ENCODE measurements at regions not wholly inside any gene's neighbourhood (a gene's known extent, or its start where the extent isn't known, plus 50 kb on each side); places are given as distances from the start of the nearest gene placed in this dataset.

DNA sequence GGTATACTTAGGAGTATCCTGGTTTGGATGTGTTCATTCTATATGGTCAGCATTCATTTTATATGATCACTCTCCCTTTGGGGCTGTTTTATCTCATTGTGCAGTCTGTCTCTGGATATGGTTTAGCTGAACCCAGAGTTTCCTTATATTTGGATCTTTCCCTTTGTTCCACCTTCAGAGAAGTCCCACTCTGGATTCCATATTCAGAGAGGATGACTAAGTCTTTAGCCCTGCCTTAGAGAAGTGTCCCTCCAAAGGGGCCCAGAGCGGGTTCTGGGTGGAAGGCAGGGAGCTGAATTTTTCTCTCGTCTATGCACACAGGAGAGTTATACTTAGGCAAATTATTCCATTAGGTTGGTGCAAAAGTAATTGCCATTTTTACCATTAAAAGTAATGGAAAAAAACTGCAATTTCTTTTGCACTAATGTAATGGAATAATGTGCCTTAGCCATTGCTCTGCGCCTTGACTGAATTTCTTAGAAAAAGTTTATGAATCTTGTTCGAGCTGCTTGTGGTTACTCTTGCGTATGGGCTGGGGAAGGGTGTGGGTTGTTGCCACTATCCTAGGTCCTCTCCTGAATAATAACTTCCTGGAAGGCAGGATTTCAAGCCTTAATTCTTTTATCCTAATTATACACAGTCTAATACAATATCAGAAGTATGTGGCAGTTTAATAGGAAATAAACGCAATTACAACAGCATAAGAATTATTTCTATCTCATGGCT is 74.2 kb upstream of the MTPN start:
- Histone ChIP-seq H3K27ac (no peak overlapping the region), H3K9me2 (ENCODE audit: insufficient read depth) (no peaks in the 10 kb centered on the region), H4K20me1 (ENCODE audit: insufficient read depth) (no peaks in the 10 kb centered on the region), H3K79me2 (ENCODE audit: low read depth) (no peaks in the 10 kb centered on the region), H2AFZ (no peak overlapping the region), H3K4me2 (no peak overlapping the region), H3K36me3 (ENCODE audit: low read depth) (no peaks in the 10 kb centered on the region), H3K4me1 (replicated peaks; ENCODE audit: insufficient read depth) (no peaks in the 10 kb centered on the region), H3K27me3 (ENCODE audit: insufficient read depth, low read depth) (no peaks in the 10 kb centered on the region), H3K9me3 (ENCODE audit: insufficient read depth, low read depth) (no peaks in the 10 kb centered on the region), H3F3A (ENCODE audit: insufficient read depth, low read depth) (no peaks in the 10 kb centered on the region), H3K4me3 (no peak overlapping the region)
- no TSS peak for BruUV-seq (replicated peaks)
- ChIA-PET CTCF (no interaction called here), POLR2A (ENCODE audit: unreplicated experiment) (no interaction called here)
- intact Hi-C loops (cut with micrococcal nuclease; ENCODE audit: unreplicated experiment): no loop called here
- TF ChIP-seq, protein P1, sequence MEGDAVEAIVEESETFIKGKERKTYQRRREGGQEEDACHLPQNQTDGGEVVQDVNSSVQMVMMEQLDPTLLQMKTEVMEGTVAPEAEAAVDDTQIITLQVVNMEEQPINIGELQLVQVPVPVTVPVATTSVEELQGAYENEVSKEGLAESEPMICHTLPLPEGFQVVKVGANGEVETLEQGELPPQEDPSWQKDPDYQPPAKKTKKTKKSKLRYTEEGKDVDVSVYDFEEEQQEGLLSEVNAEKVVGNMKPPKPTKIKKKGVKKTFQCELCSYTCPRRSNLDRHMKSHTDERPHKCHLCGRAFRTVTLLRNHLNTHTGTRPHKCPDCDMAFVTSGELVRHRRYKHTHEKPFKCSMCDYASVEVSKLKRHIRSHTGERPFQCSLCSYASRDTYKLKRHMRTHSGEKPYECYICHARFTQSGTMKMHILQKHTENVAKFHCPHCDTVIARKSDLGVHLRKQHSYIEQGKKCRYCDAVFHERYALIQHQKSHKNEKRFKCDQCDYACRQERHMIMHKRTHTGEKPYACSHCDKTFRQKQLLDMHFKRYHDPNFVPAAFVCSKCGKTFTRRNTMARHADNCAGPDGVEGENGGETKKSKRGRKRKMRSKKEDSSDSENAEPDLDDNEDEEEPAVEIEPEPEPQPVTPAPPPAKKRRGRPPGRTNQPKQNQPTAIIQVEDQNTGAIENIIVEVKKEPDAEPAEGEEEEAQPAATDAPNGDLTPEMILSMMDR (conservative IDR thresholded peaks at IDR 0.05): no peak
- no peak for TF ChIP-seq EZH2 (IDR thresholded peaks at IDR 0.05; ENCODE audit: low read depth)
- DNase-seq: no peak

DNA sequence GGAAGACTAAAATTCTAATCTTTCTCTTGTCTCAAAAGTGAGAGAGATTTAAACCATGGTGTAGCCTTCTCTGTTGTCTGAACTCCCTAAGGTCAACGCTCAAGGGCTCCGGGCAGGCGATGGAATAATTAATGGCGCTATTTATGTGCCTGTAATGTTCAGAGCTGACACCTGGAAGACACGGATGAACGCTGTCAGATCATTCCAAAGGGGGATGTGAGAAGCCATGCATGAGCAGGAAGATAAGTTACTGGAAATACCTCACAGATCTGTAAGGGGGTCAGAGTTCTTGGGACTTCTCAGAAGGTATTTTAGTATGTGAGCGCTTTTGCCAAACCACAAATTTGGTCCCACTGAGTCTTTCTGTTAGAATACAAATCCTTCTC is 73.3 kb upstream of the MTPN start:
- BruUV-seq (replicated peaks): no TSS peak

DNA sequence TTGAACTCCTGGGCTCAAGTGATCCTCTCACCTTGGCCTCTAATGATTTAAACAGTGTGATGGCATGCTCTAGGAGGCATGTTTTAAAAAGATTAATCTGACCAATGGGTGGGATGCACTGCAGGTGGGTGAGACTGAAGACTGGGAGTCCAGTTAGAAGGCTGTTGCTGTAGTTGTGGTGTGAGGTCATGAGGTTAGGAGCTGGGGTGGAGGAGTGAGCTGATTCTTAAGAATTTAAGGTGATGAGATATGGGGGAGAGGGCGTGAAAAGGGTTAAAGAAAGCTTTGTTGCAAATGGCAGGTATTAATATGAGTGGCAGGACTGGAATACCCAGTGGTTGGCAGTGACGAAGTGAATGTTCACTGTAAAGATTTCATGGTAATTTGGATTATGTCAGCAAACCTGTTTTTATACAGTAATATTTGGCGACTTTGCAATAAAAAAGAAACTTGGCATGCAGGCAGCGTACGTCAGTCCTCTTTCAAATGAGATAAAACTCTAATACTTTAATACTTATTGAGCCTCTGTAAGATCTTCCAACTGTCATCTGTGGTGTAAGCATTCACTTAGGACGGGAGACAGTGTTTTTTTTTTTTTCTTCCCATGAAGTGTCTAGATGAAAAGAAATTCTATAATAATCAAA is 72.8 kb upstream of the MTPN start:
- Histone ChIP-seq H3K79me2 (ENCODE audit: low read depth) (no peaks in the 10 kb centered on the region), H3K9me3 (ENCODE audit: insufficient read depth, low read depth) (no peaks in the 10 kb centered on the region), H2AFZ (no peak overlapping the region), H4K20me1 (ENCODE audit: insufficient read depth) (no peaks in the 10 kb centered on the region), H3K27me3 (ENCODE audit: insufficient read depth, low read depth) (no peaks in the 10 kb centered on the region), H3F3A (ENCODE audit: insufficient read depth, low read depth) (no peaks in the 10 kb centered on the region), H3K27ac (no peak overlapping the region), H3K4me2 (no peak overlapping the region), H3K36me3 (ENCODE audit: low read depth) (no peaks in the 10 kb centered on the region), H3K4me3 (no peak overlapping the region), H3K9me2 (ENCODE audit: insufficient read depth) (no peaks in the 10 kb centered on the region), H3K4me1 (replicated peaks; ENCODE audit: insufficient read depth) (no peaks in the 10 kb centered on the region)
- intact Hi-C loops (cut with micrococcal nuclease; ENCODE audit: unreplicated experiment): no loop called here
- POLR2A ChIA-PET (ENCODE audit: unreplicated experiment): no interaction called here
- DNase-seq: no peak
- CTCF ChIA-PET: no interaction called here
- no TSS peak for BruUV-seq (replicated peaks)
- TF ChIP-seq EZH2 (IDR thresholded peaks at IDR 0.05; ENCODE audit: low read depth): no peak
- TF ChIP-seq, protein P1 (conservative IDR thresholded peaks at IDR 0.05): no peak

More for the DNA sequence above, 73.3 kb upstream of the MTPN start:
- Histone ChIP-seq H3K4me3 (no peak overlapping the region), H3K9me2 (ENCODE audit: insufficient read depth) (no peaks in the 10 kb centered on the region), H3K79me2 (ENCODE audit: low read depth) (no peaks in the 10 kb centered on the region), H3F3A (ENCODE audit: insufficient read depth, low read depth) (no peaks in the 10 kb centered on the region), H3K9me3 (ENCODE audit: insufficient read depth, low read depth) (no peaks in the 10 kb centered on the region), H3K27me3 (ENCODE audit: insufficient read depth, low read depth) (no peaks in the 10 kb centered on the region), H3K4me2 (no peak overlapping the region), H4K20me1 (ENCODE audit: insufficient read depth) (no peaks in the 10 kb centered on the region), H3K27ac (no peak overlapping the region), H3K4me1 (replicated peaks; ENCODE audit: insufficient read depth) (no peaks in the 10 kb centered on the region), H2AFZ (no peak overlapping the region), H3K36me3 (ENCODE audit: low read depth) (no peaks in the 10 kb centered on the region)
- POLR2A ChIA-PET (ENCODE audit: unreplicated experiment): no interaction called here
- TF ChIP-seq, protein P1 (conservative IDR thresholded peaks at IDR 0.05): no peak
- TF ChIP-seq EZH2 (IDR thresholded peaks at IDR 0.05; ENCODE audit: low read depth): no peak
- CTCF ChIA-PET: no interaction called here
- intact Hi-C loops (cut with micrococcal nuclease; ENCODE audit: unreplicated experiment): no loop called here
- DNase-seq: no peak

Data from PC-9 (cell line).